NB4 (cell line): ENCODE measurements at regions not wholly inside any gene's neighbourhood (a gene's known extent, or its start where the extent isn't known, plus 50 kb on each side); places are given as distances from the start of the nearest gene placed in this dataset.

Experiments
- CTCF ChIP-seq: IDR thresholded peaks from one replicate; pipeline ENCODE4 v1.5.1; 2012; ENCODE audit warnings: low read depth, low read length
- MAX ChIP-seq: IDR thresholded peaks from 2 replicates; pipeline ENCODE4 v1.6.1; 2011; ENCODE audit warnings: low read depth, low read length
- POLR2A ChIP-seq: IDR thresholded peaks from 2 replicates; pipeline ENCODE4 v1.6.1; 2011; ENCODE audit warnings: mild to moderate bottlenecking; ENCODE audit not compliant: insufficient read length; ENCODE audit errors: extremely low read depth

GRCh38 chr9:86503942-86504341, 149.7 kb upstream of the TUT7 start:
- TF ChIP-seq CTCF (no peak), POLR2A (no peak), MAX (no peak)
